OCI-LY3 (cell line): ENCODE measurements at regions not wholly inside any gene's neighbourhood (a gene's known extent, or its start where the extent isn't known, plus 50 kb on each side); places are given as distances from the start of the nearest gene placed in this dataset.

Experiments
- EZH2phosphoT487 ChIP-seq: fragments of 200-600 bp; shearing (Covaris generic); IDR thresholded peaks from 2 replicates; pipeline ENCODE4 v1.6.1; 2018; ENCODE audit warnings: antibody characterized with exemption, mixed run types, low read depth
- TF ChIP-seq, protein P1 (sequence below): fragments of 200-600, 300-600 bp; sonication (generic); IDR thresholded peaks from 2 replicates; pipeline ENCODE4 v1.5.1; 2014; ENCODE audit warnings: antibody characterized with exemption, low read length, low read depth

DNA sequence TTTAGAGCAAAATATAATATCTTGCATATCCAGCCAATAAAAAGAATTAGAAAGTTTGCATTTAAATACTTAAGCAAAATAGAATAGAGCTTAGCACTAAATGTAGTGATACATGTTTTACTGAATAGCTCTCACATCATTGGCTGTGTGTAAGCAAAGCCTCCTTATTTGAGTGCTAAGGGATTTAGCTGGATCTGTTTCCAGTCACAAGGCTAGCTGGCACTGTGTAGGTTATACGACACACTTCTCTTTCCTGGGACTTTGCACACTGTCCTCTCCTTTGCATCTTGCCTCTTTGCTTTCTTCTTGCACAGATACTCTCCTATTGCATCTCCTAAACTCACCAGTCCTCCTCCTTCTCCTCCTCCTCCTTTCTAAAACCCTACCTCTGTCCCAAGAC lies 423.8 kb downstream of the KLF5 start:
- TF ChIP-seq, protein P1, sequence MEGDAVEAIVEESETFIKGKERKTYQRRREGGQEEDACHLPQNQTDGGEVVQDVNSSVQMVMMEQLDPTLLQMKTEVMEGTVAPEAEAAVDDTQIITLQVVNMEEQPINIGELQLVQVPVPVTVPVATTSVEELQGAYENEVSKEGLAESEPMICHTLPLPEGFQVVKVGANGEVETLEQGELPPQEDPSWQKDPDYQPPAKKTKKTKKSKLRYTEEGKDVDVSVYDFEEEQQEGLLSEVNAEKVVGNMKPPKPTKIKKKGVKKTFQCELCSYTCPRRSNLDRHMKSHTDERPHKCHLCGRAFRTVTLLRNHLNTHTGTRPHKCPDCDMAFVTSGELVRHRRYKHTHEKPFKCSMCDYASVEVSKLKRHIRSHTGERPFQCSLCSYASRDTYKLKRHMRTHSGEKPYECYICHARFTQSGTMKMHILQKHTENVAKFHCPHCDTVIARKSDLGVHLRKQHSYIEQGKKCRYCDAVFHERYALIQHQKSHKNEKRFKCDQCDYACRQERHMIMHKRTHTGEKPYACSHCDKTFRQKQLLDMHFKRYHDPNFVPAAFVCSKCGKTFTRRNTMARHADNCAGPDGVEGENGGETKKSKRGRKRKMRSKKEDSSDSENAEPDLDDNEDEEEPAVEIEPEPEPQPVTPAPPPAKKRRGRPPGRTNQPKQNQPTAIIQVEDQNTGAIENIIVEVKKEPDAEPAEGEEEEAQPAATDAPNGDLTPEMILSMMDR, result no peak
- TF ChIP-seq EZH2phosphoT487, result no peak
